GM12878 (cell line): ENCODE measurements at regions not wholly inside any gene's neighbourhood (a gene's known extent, or its start where the extent isn't known, plus 50 kb on each side); places are given as distances from the start of the nearest gene placed in this dataset.

Experiments
- CTCF ChIP-seq, 3 experiments: IDR thresholded peaks in 2 of 3; conservative IDR thresholded peaks in 1 of 3; 2 replicates each; pipeline ENCODE4 v1.5.1; 2011; ENCODE audit warnings: low read depth in 3 of 3, low read length in 3 of 3, mild to moderate bottlenecking in 3 of 3, control low read depth in 2 of 3, moderate library complexity in 2 of 3, inconsistent platforms in 1 of 3, mixed read lengths in 1 of 3; ENCODE audit not compliant: control insufficient read depth in 2 of 3, insufficient read depth in 1 of 3; ENCODE audit errors: extremely low read depth in 1 of 3
- EZH2 ChIP-seq: IDR thresholded peaks from 2 replicates; pipeline ENCODE4 v1.6.1; 2012; ENCODE audit warnings: low read depth, mild to moderate bottlenecking, control low read depth, inconsistent platforms, low read length, borderline replicate concordance; ENCODE audit not compliant: control insufficient read depth
- JUNB ChIP-seq: IDR thresholded peaks from 2 replicates; pipeline ENCODE4 v1.6.1; 2016; ENCODE audit warnings: antibody characterized with exemption, mild to moderate bottlenecking
- MYB ChIP-seq: fragments of 150-350 bp; IDR thresholded peaks from 2 replicates; pipeline ENCODE4 v1.6.1; 2014; ENCODE audit warnings: mild to moderate bottlenecking, low read depth, low read length, borderline replicate concordance
- PAX8 ChIP-seq: fragments of 450-650 bp; IDR thresholded peaks from 2 replicates; pipeline ENCODE4 v1.6.1; 2017; ENCODE audit warnings: mild to moderate bottlenecking, moderate library complexity
- POLR2AphosphoS5 ChIP-seq: IDR thresholded peaks from 2 replicates; pipeline ENCODE4 v1.6.1; 2011; ENCODE audit warnings: mild to moderate bottlenecking, low read length, inconsistent platforms
- SIN3A ChIP-seq: IDR thresholded peaks from 2 replicates; pipeline ENCODE4 v1.6.1; 2012; ENCODE audit warnings: low read depth, low read length, improper control_type of control experiment
- SP1 ChIP-seq: IDR thresholded peaks from one replicate; pipeline ENCODE4 v1.6.1; 2011; ENCODE audit warnings: low read depth, low read length
- SREBF1 ChIP-seq: IDR thresholded peaks from 2 replicates; pipeline ENCODE4 v1.6.1; 2012; ENCODE audit warnings: mild to moderate bottlenecking, low read length
- USF2 ChIP-seq: IDR thresholded peaks from 2 replicates; pipeline ENCODE4 v1.6.1; 2011; ENCODE audit warnings: low read depth, low read length, improper control_type of control experiment, borderline replicate concordance
- ZNF274 ChIP-seq: IDR thresholded peaks from one replicate; pipeline ENCODE4 v1.8.0; 2011; ENCODE audit not compliant: insufficient read length, insufficient read depth
- TF ChIP-seq, protein P1 (sequence below): IDR thresholded peaks from 2 replicates; pipeline ENCODE4 v1.6.1; 2012; ENCODE audit warnings: mild to moderate bottlenecking, low read depth, low read length

- TF ChIP-seq SREBF1 (no peak), SP1 (no peak), PAX8 (no peak), CTCF (IDR thresholded peaks at IDR 0.05 in 2 of 3, conservative IDR thresholded peaks at IDR 0.05 in 1 of 3; ENCODE audit: control insufficient read depth in 2 of 3, extremely low read depth in 1 of 3, insufficient read depth in 1 of 3, low read depth in 3 of 3, low read length in 3 of 3) (0 out of 6 replicates have a peak, but pooled peaks of 1 of the 3 experiments have one; percentile 2), SIN3A (no peak), JUNB (peak; percentile 91), MYB (no peak), ZNF274 (no peak), USF2 (no peak), EZH2 (no peak), POLR2AphosphoS5 (no peak)
- TF ChIP-seq, protein P1, sequence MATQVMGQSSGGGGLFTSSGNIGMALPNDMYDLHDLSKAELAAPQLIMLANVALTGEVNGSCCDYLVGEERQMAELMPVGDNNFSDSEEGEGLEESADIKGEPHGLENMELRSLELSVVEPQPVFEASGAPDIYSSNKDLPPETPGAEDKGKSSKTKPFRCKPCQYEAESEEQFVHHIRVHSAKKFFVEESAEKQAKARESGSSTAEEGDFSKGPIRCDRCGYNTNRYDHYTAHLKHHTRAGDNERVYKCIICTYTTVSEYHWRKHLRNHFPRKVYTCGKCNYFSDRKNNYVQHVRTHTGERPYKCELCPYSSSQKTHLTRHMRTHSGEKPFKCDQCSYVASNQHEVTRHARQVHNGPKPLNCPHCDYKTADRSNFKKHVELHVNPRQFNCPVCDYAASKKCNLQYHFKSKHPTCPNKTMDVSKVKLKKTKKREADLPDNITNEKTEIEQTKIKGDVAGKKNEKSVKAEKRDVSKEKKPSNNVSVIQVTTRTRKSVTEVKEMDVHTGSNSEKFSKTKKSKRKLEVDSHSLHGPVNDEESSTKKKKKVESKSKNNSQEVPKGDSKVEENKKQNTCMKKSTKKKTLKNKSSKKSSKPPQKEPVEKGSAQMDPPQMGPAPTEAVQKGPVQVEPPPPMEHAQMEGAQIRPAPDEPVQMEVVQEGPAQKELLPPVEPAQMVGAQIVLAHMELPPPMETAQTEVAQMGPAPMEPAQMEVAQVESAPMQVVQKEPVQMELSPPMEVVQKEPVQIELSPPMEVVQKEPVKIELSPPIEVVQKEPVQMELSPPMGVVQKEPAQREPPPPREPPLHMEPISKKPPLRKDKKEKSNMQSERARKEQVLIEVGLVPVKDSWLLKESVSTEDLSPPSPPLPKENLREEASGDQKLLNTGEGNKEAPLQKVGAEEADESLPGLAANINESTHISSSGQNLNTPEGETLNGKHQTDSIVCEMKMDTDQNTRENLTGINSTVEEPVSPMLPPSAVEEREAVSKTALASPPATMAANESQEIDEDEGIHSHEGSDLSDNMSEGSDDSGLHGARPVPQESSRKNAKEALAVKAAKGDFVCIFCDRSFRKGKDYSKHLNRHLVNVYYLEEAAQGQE = no peak
Observed at GRCh38 chr5:33300209-33300742, 140.5 kb upstream of the TARS1 start.
